K562 (cell line): ENCODE measurements at regions not wholly inside any gene's neighbourhood (a gene's known extent, or its start where the extent isn't known, plus 50 kb on each side); places are given as distances from the start of the nearest gene placed in this dataset.

Experiments used
- CGGBP1 ChIP-seq: fragments of 250-450 bp; sonication (Bioruptor Pico); IDR thresholded peaks from 2 replicates; pipeline ENCODE4 v1.9.0; 2021; ENCODE audit warnings: mild to moderate bottlenecking
- EHMT2 ChIP-seq: fragments of 450-650 bp; IDR thresholded peaks from 2 replicates; pipeline ENCODE4 v1.6.1; 2018; ENCODE audit warnings: antibody characterized with exemption
- HMG20A ChIP-seq: fragments of 450-650 bp; formaldehyde crosslinking; conservative IDR thresholded peaks from 2 replicates; pipeline ENCODE4 v1.4.0; 2020; ENCODE audit warnings: mild to moderate bottlenecking, mixed read lengths
- HNRNPUL1 ChIP-seq: fragments of 200-400 bp; formaldehyde crosslinking; IDR thresholded peaks from 2 replicates; pipeline ENCODE4 v1.6.1; 2017; ENCODE audit warnings: low read length
- KLF6 ChIP-seq: fragments of 250-450 bp; sonication (Bioruptor Pico); IDR thresholded peaks from 2 replicates; pipeline ENCODE4 v1.4.0; 2020; ENCODE audit warnings: mild to moderate bottlenecking, moderate library complexity, borderline replicate concordance
- MGA ChIP-seq: fragments of 450-650 bp; IDR thresholded peaks from 2 replicates; pipeline ENCODE4 v1.6.1; 2016; ENCODE audit warnings: mild to moderate bottlenecking, moderate library complexity
- MTF1 ChIP-seq: fragments of 250-450 bp; sonication (Bioruptor Pico); IDR thresholded peaks from 2 replicates; pipeline ENCODE4 v1.9.0; 2021; ENCODE audit warnings: moderate library complexity, mild to moderate bottlenecking, inconsistent platforms, borderline replicate concordance
- PCBP1 ChIP-seq: fragments of 200-400 bp; formaldehyde crosslinking; IDR thresholded peaks from 2 replicates; pipeline ENCODE4 v1.6.1; 2018; ENCODE audit warnings: mild to moderate bottlenecking, low read depth, low read length; ENCODE audit not compliant: poor library complexity, severe bottlenecking
- SMAD2 ChIP-seq: fragments of 150-350 bp; IDR thresholded peaks from 2 replicates; pipeline ENCODE4 v1.6.1; 2014; ENCODE audit warnings: low read depth, mild to moderate bottlenecking, low read length
- TFAP4 ChIP-seq: sonication (generic); formaldehyde crosslinking; IDR thresholded peaks from 2 replicates; pipeline ENCODE4 v1.8.0; 2022; ENCODE audit warnings: missing genetic modification reagents, mild to moderate bottlenecking, moderate library complexity, borderline replicate concordance
- U2AF1 ChIP-seq: fragments of 200-400 bp; formaldehyde crosslinking; optimal IDR thresholded peaks from 2 replicates; pipeline ENCODE3; 2017; ENCODE audit warnings: mild to moderate bottlenecking, low read depth, low read length, moderate library complexity
- ZNF263 ChIP-seq: sonication (generic); formaldehyde crosslinking; IDR thresholded peaks from 2 replicates; pipeline ENCODE4 v1.8.0; 2022; ENCODE audit warnings: mild to moderate bottlenecking, missing genetic modification reagents, borderline replicate concordance
- ZSCAN32 ChIP-seq: fragments of 450-650 bp; formaldehyde crosslinking; IDR thresholded peaks from 2 replicates; pipeline ENCODE4 v1.4.0; 2020; ENCODE audit warnings: mild to moderate bottlenecking, moderate library complexity

DNA sequence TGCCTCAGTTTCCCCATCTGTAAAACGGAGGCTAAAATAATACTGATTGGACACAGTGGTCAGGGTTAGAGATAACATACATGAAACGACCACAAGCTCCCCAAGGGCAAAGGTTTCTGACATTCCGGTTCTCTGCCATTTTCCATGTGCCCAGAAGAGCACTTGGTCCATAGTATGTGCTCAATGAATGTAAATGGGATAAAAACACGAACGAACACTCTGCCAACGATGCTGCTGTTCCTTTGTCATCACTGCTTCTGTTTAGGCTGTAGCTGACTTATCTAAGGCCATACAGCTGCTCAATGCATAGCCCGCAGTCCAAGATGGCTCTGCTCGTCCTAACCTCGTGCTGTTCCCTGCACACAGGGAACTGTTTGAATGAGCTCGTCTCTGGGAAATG, 102.0 kb downstream of the RMI2 start (continued):
- TF ChIP-seq MGA (no peak), HMG20A (CRISPR knock-in tag) (no peak), MTF1 (CRISPR knock-in tag) (no peak), ZSCAN32 (CRISPR knock-in tag) (no peak), SMAD2 (no peak), PCBP1 (no peak), ZNF263 (CRISPR knock-in tag) (no peak), EHMT2 (no peak), CGGBP1 (CRISPR knock-in tag) (no peak), KLF6 (CRISPR knock-in tag) (no peak), U2AF1 (no peak), TFAP4 (CRISPR knock-in tag) (no peak), HNRNPUL1 (no peak)
